ENCODE measurements at regions not wholly inside any gene's neighbourhood (a gene's known extent, or its start where the extent isn't known, plus 50 kb on each side); places are given as distances from the start of the nearest gene placed in this dataset.

GRCh38 chr13:89856512-89856911 lies 1491.0 kb upstream of the MIR17HG start:
- H2AFZ ChIP-seq (ENCODE audit: low read length), result no peak overlapping the region
- no peak overlapping the region for H3K27ac ChIP-seq (ENCODE audit: low read length)
- H3K9me2 ChIP-seq (replicated peaks; ENCODE audit: insufficient read depth, low read length), result no peaks in the 10 kb centered on the region
- no peaks in the 10 kb centered on the region for H3K79me2 ChIP-seq (ENCODE audit: low read length)
- H3K4me2 ChIP-seq (ENCODE audit: low read depth, low read length, poor library complexity, severe bottlenecking), result no peak overlapping the region
- H3K36me3 ChIP-seq (ENCODE audit: insufficient read depth, low read length), result no peaks in the 10 kb centered on the region
- H3K9me3 ChIP-seq (ENCODE audit: low read length), result no peaks in the 10 kb centered on the region
- H3K9ac ChIP-seq (ENCODE audit: low read length), result no peak overlapping the region
- no peak overlapping the region for H3K4me3 ChIP-seq (ENCODE audit: low read length)
- no peak for DNase-seq
- no peaks in the 10 kb centered on the region for H3K4me1 ChIP-seq (ENCODE audit: low read length)
- no peaks in the 10 kb centered on the region for H3K27me3 ChIP-seq (ENCODE audit: low read length)
- no peaks in the 10 kb centered on the region for H4K20me1 ChIP-seq (ENCODE audit: insufficient read depth, low read depth, low read length)

GRCh38 chr13:89857502-89857901 lies 1490.0 kb upstream of the MIR17HG start:
- H3K9me3 ChIP-seq (ENCODE audit: low read length), result no peaks in the 10 kb centered on the region
- no peaks in the 10 kb centered on the region for H3K27me3 ChIP-seq (ENCODE audit: low read length)
- H3K36me3 ChIP-seq (ENCODE audit: insufficient read depth, low read length), result no peaks in the 10 kb centered on the region
- no peaks in the 10 kb centered on the region for H3K9me2 ChIP-seq (replicated peaks; ENCODE audit: insufficient read depth, low read length)
- no peaks in the 10 kb centered on the region for H3K79me2 ChIP-seq (ENCODE audit: low read length)
- no peak for DNase-seq
- no peak overlapping the region for H3K27ac ChIP-seq (ENCODE audit: low read length)
- no peak overlapping the region for H2AFZ ChIP-seq (ENCODE audit: low read length)
- H3K4me1 ChIP-seq (ENCODE audit: low read length), result no peaks in the 10 kb centered on the region
- no peaks in the 10 kb centered on the region for H4K20me1 ChIP-seq (ENCODE audit: insufficient read depth, low read depth, low read length)
- H3K4me3 ChIP-seq (ENCODE audit: low read length), result no peak overlapping the region
- H3K4me2 ChIP-seq (ENCODE audit: low read depth, low read length, poor library complexity, severe bottlenecking), result no peak overlapping the region
- H3K9ac ChIP-seq (ENCODE audit: low read length), result no peak overlapping the region

GRCh38 chr13:89862011-89862690 lies 1485.3 kb upstream of the MIR17HG start:
- Histone ChIP-seq H4K20me1 (ENCODE audit: insufficient read depth, low read depth, low read length) (no peaks in the 10 kb centered on the region), H3K9ac (ENCODE audit: low read length) (no peak overlapping the region), H3K79me2 (ENCODE audit: low read length) (no peaks in the 10 kb centered on the region), H2AFZ (ENCODE audit: low read length) (no peak overlapping the region), H3K36me3 (ENCODE audit: insufficient read depth, low read length) (no peaks in the 10 kb centered on the region), H3K27ac (ENCODE audit: low read length) (no peak overlapping the region), H3K9me2 (replicated peaks; ENCODE audit: insufficient read depth, low read length) (no peaks in the 10 kb centered on the region), H3K4me2 (ENCODE audit: low read depth, low read length, poor library complexity, severe bottlenecking) (no peak overlapping the region), H3K4me1 (ENCODE audit: low read length) (no peaks in the 10 kb centered on the region), H3K9me3 (ENCODE audit: low read length) (no peaks in the 10 kb centered on the region), H3K27me3 (ENCODE audit: low read length) (no peaks in the 10 kb centered on the region), H3K4me3 (ENCODE audit: low read length) (no peak overlapping the region)
- no peak for DNase-seq

- Histone ChIP-seq H3K9ac (ENCODE audit: low read length) (no peak overlapping the region), H3K27ac (ENCODE audit: low read length) (no peak overlapping the region), H3K27me3 (ENCODE audit: low read length) (no peaks in the 10 kb centered on the region), H3K9me2 (replicated peaks; ENCODE audit: insufficient read depth, low read length) (no peaks in the 10 kb centered on the region), H3K9me3 (ENCODE audit: low read length) (no peaks in the 10 kb centered on the region), H3K79me2 (ENCODE audit: low read length) (no peaks in the 10 kb centered on the region), H3K4me1 (ENCODE audit: low read length) (no peaks in the 10 kb centered on the region), H3K4me2 (ENCODE audit: low read depth, low read length, poor library complexity, severe bottlenecking) (no peak overlapping the region), H2AFZ (ENCODE audit: low read length) (no peak overlapping the region), H3K36me3 (ENCODE audit: insufficient read depth, low read length) (no peaks in the 10 kb centered on the region), H3K4me3 (ENCODE audit: low read length) (no peak overlapping the region), H4K20me1 (ENCODE audit: insufficient read depth, low read depth, low read length) (no peaks in the 10 kb centered on the region)
- DNase-seq, result no peak
Observed at GRCh38 chr13:89862691-89863036, 1484.8 kb upstream of the MIR17HG start.

- Histone ChIP-seq H3K4me2 (ENCODE audit: low read depth, low read length, poor library complexity, severe bottlenecking) (no peak overlapping the region), H3K27me3 (ENCODE audit: low read length) (no peaks in the 10 kb centered on the region), H3K9me2 (replicated peaks; ENCODE audit: insufficient read depth, low read length) (no peaks in the 10 kb centered on the region), H3K9me3 (ENCODE audit: low read length) (no peaks in the 10 kb centered on the region), H4K20me1 (ENCODE audit: insufficient read depth, low read depth, low read length) (no peaks in the 10 kb centered on the region), H3K9ac (ENCODE audit: low read length) (no peak overlapping the region), H3K36me3 (ENCODE audit: insufficient read depth, low read length) (no peaks in the 10 kb centered on the region), H3K4me1 (ENCODE audit: low read length) (no peaks in the 10 kb centered on the region), H2AFZ (ENCODE audit: low read length) (no peak overlapping the region), H3K27ac (ENCODE audit: low read length) (no peak overlapping the region), H3K79me2 (ENCODE audit: low read length) (no peaks in the 10 kb centered on the region), H3K4me3 (ENCODE audit: low read length) (no peak overlapping the region)
- no peak for DNase-seq
Observed at GRCh38 chr13:89865164-89866064, 1482.1 kb upstream of the MIR17HG start.

GRCh38 chr13:89869312-89869711 lies 1478.2 kb upstream of the MIR17HG start:
- Histone ChIP-seq H2AFZ (ENCODE audit: low read length) (no peak overlapping the region), H3K9ac (ENCODE audit: low read length) (no peak overlapping the region), H3K4me1 (ENCODE audit: low read length) (no peaks in the 10 kb centered on the region), H4K20me1 (ENCODE audit: insufficient read depth, low read depth, low read length) (no peaks in the 10 kb centered on the region), H3K4me3 (ENCODE audit: low read length) (no peak overlapping the region), H3K9me2 (replicated peaks; ENCODE audit: insufficient read depth, low read length) (no peaks in the 10 kb centered on the region), H3K36me3 (ENCODE audit: insufficient read depth, low read length) (no peaks in the 10 kb centered on the region), H3K27ac (ENCODE audit: low read length) (no peak overlapping the region), H3K27me3 (ENCODE audit: low read length) (no peaks in the 10 kb centered on the region), H3K9me3 (ENCODE audit: low read length) (no peaks in the 10 kb centered on the region), H3K4me2 (ENCODE audit: low read depth, low read length, poor library complexity, severe bottlenecking) (no peak overlapping the region), H3K79me2 (ENCODE audit: low read length) (no peaks in the 10 kb centered on the region)
- no peak for DNase-seq

GRCh38 chr13:89878904-89879303 lies 1468.6 kb upstream of the MIR17HG start:
- Histone ChIP-seq H3K9ac (ENCODE audit: low read length) (no peak overlapping the region), H3K9me3 (ENCODE audit: low read length) (no peaks in the 10 kb centered on the region), H3K9me2 (replicated peaks; ENCODE audit: insufficient read depth, low read length) (no peaks in the 10 kb centered on the region), H2AFZ (ENCODE audit: low read length) (no peak overlapping the region), H3K4me2 (ENCODE audit: low read depth, low read length, poor library complexity, severe bottlenecking) (no peak overlapping the region), H3K27ac (ENCODE audit: low read length) (no peak overlapping the region), H4K20me1 (ENCODE audit: insufficient read depth, low read depth, low read length) (no peaks in the 10 kb centered on the region), H3K27me3 (ENCODE audit: low read length) (no peaks in the 10 kb centered on the region), H3K36me3 (ENCODE audit: insufficient read depth, low read length) (no peaks in the 10 kb centered on the region), H3K4me3 (ENCODE audit: low read length) (no peak overlapping the region), H3K4me1 (ENCODE audit: low read length) (no peaks in the 10 kb centered on the region), H3K79me2 (ENCODE audit: low read length) (no peaks in the 10 kb centered on the region)
- no peak for DNase-seq

GRCh38 chr13:89880201-89880600 lies 1467.3 kb upstream of the MIR17HG start:
- Histone ChIP-seq H3K27ac (ENCODE audit: low read length) (no peak overlapping the region), H3K9me3 (ENCODE audit: low read length) (no peaks in the 10 kb centered on the region), H3K4me1 (ENCODE audit: low read length) (no peaks in the 10 kb centered on the region), H3K79me2 (ENCODE audit: low read length) (no peaks in the 10 kb centered on the region), H3K36me3 (ENCODE audit: insufficient read depth, low read length) (no peaks in the 10 kb centered on the region), H3K9ac (ENCODE audit: low read length) (no peak overlapping the region), H2AFZ (ENCODE audit: low read length) (no peak overlapping the region), H3K9me2 (replicated peaks; ENCODE audit: insufficient read depth, low read length) (no peaks in the 10 kb centered on the region), H3K4me3 (ENCODE audit: low read length) (no peak overlapping the region), H3K4me2 (ENCODE audit: low read depth, low read length, poor library complexity, severe bottlenecking) (no peak overlapping the region), H4K20me1 (ENCODE audit: insufficient read depth, low read depth, low read length) (no peaks in the 10 kb centered on the region), H3K27me3 (ENCODE audit: low read length) (no peaks in the 10 kb centered on the region)
- no peak for DNase-seq
